H1 (cell line): ENCODE measurements at regions not wholly inside any gene's neighbourhood (a gene's known extent, or its start where the extent isn't known, plus 50 kb on each side); places are given as distances from the start of the nearest gene placed in this dataset.

Source experiments
- CTCF ChIA-PET: fragments of 300-600 bp; sonication (Branson Sonifier 250); formaldehyde crosslinking; loops from one replicate; lab custom pipeline; 2021; ENCODE audit not compliant: partially characterized antibody; lab: Charles Lee
- POLR2A ChIA-PET: fragments of 300-600 bp; sonication (Branson Sonifier 250); formaldehyde crosslinking; loops from one replicate; lab custom pipeline; 2021; ENCODE audit warnings: inconsistent platforms; ENCODE audit not compliant: partially characterized antibody; lab: Charles Lee
- DNase-seq, 2 experiments: peaks; one replicate each; pipeline versions ENCODE4 v3.0.0 to v3.0.0-alpha.2; 2010 to 2022; ENCODE audit warnings: low spot score in 2 of 2, low read depth in 1 of 2, mixed read lengths in 1 of 2
- FAIRE-seq: peaks from 2 replicates; lab custom pipeline; 2011; peaks lifted over from hg19 to GRCh38; lab: Jason Lieb, UNC
- H2AFZ ChIP-seq: 2 replicates; pipeline ENCODE4 v1.8.1; 2012; ENCODE audit warnings: low read length, inconsistent platforms
- H2AK5ac ChIP-seq: 2 replicates; pipeline ENCODE4 v1.6.1; 2013; ENCODE audit warnings: low read depth, low read length
- H2BK120ac ChIP-seq: replicated peaks from 2 replicates; pipeline ENCODE3; 2013; ENCODE audit warnings: low read depth, low read length, inconsistent platforms
- H2BK12ac ChIP-seq: 2 replicates; pipeline ENCODE4 v1.6.1; 2013; ENCODE audit warnings: low read depth, low read length
- H2BK15ac ChIP-seq: 2 replicates; pipeline ENCODE4 v1.6.1; 2013; ENCODE audit warnings: low read length
- H2BK20ac ChIP-seq: 2 replicates; pipeline ENCODE4 v1.6.1; 2013; ENCODE audit warnings: low read length
- H2BK5ac ChIP-seq: 2 replicates; pipeline ENCODE4 v1.6.1; 2013; ENCODE audit warnings: low read depth, low read length
- H3K14ac ChIP-seq: 2 replicates; pipeline ENCODE4 v1.6.1; 2013; ENCODE audit warnings: inconsistent platforms; ENCODE audit not compliant: insufficient read length
- H3K18ac ChIP-seq: 2 replicates; pipeline ENCODE4 v1.6.1; 2013; ENCODE audit warnings: low read length; ENCODE audit errors: extremely low read depth
- H3K23ac ChIP-seq: 2 replicates; pipeline ENCODE4 v1.6.1; 2013; ENCODE audit warnings: inconsistent platforms; ENCODE audit not compliant: insufficient read length
- H3K23me2 ChIP-seq: 2 replicates; pipeline ENCODE4 v1.6.1; 2013; ENCODE audit warnings: low read depth, low read length
- H3K27ac ChIP-seq: 2 replicates; pipeline ENCODE4 v1.6.1; 2011; ENCODE audit warnings: low read depth, low read length, inconsistent platforms
- H3K27me3 ChIP-seq, 4 experiments: replicated peaks in 1 of 4; 1 replicate in 1 of 4; 2 replicates in 3 of 4; pipeline versions ENCODE4 v1.6.1 to v1.8.1; 2011 to 2013; ENCODE audit warnings: low read length in 3 of 4, mild to moderate bottlenecking in 3 of 4, inconsistent platforms in 2 of 4, mixed read lengths in 2 of 4, moderate library complexity in 1 of 4; ENCODE audit not compliant: control insufficient read depth in 3 of 4, insufficient read depth in 3 of 4; ENCODE audit errors: extremely low read depth in 1 of 4
- H3K36me3 ChIP-seq, 4 experiments: 2 replicates each; pipeline versions ENCODE4 v1.6.1 to v1.8.1; 2011 to 2013; ENCODE audit warnings: mild to moderate bottlenecking in 4 of 4, low read length in 3 of 4, moderate library complexity in 2 of 4, control low read depth in 1 of 4, inconsistent platforms in 1 of 4; ENCODE audit not compliant: insufficient read depth in 4 of 4, control insufficient read depth in 2 of 4
- H3K4ac ChIP-seq: replicated peaks from 2 replicates; pipeline ENCODE3; 2013; ENCODE audit warnings: low read length, low read depth, mixed read lengths, inconsistent platforms; ENCODE audit not compliant: insufficient read length
- H3K4me1 ChIP-seq, 4 experiments: replicated peaks in 1 of 4; 1 replicate in 1 of 4; 2 replicates in 3 of 4; pipeline versions ENCODE4 v1.6.1 to v1.8.1; 2011 to 2013; ENCODE audit warnings: low read length in 3 of 4, inconsistent platforms in 2 of 4, mixed read lengths in 1 of 4; ENCODE audit not compliant: insufficient read depth in 4 of 4, control insufficient read depth in 3 of 4
- H3K4me2 ChIP-seq, 2 experiments: 2 replicates each; pipeline versions ENCODE4 v1.6.1 to v1.8.1; 2011 to 2013; ENCODE audit warnings: low read depth in 2 of 2, low read length in 2 of 2, control low read depth in 1 of 2, inconsistent platforms in 1 of 2, mild to moderate bottlenecking in 1 of 2; ENCODE audit not compliant: insufficient read depth in 1 of 2
- H3K4me3 ChIP-seq, 4 experiments: fragments of 200-600, 300-600 bp in 1 of 4; sonication (generic), shearing (Covaris generic), sonication (Bioruptor Twin) in 1 of 4; 2 replicates each; pipeline versions ENCODE4 v1.5.1 to v1.8.1; 2011 to 2016; ENCODE audit warnings: low read length in 4 of 4, low read depth in 3 of 4, control low read depth in 2 of 4, inconsistent platforms in 2 of 4, mild to moderate bottlenecking in 2 of 4, mixed read lengths in 1 of 4, moderate library complexity in 1 of 4; ENCODE audit not compliant: insufficient read depth in 2 of 4; ENCODE audit errors: extremely low read depth in 1 of 4
- H3K56ac ChIP-seq: replicated peaks from 2 replicates; pipeline ENCODE3; 2013; ENCODE audit warnings: low read depth, mild to moderate bottlenecking, mixed read lengths, low read length, inconsistent platforms; ENCODE audit not compliant: insufficient read length
- H3K79me1 ChIP-seq: 2 replicates; pipeline ENCODE4 v1.6.1; 2013; ENCODE audit warnings: low read depth, low read length, control low read depth
- H3K79me2 ChIP-seq, 2 experiments: 2 replicates each; pipeline versions ENCODE4 v1.6.1 to v1.8.1; 2012 to 2013; ENCODE audit warnings: low read length in 2 of 2, mild to moderate bottlenecking in 2 of 2, inconsistent platforms in 1 of 2; ENCODE audit not compliant: insufficient read depth in 2 of 2, control insufficient read depth in 1 of 2
- H3K9ac ChIP-seq, 4 experiments: replicated peaks in 1 of 4; 1 replicate in 1 of 4; 2 replicates in 3 of 4; pipeline versions ENCODE4 v1.6.1 to v1.8.1; 2011 to 2013; ENCODE audit warnings: low read depth in 3 of 4, low read length in 3 of 4, control low read depth in 2 of 4, mild to moderate bottlenecking in 2 of 4, moderate library complexity in 2 of 4, inconsistent platforms in 1 of 4; ENCODE audit errors: extremely low read depth in 1 of 4
- H3K9me3 ChIP-seq, 2 experiments: 2 replicates each; pipeline versions ENCODE4 v1.6.1 to v1.8.1; 2012 to 2013; ENCODE audit warnings: mild to moderate bottlenecking in 2 of 2, moderate library complexity in 2 of 2, control low read depth in 1 of 2, inconsistent platforms in 1 of 2, low read depth in 1 of 2, low read length in 1 of 2, mixed read lengths in 1 of 2; ENCODE audit not compliant: insufficient read depth in 2 of 2
- H4K20me1 ChIP-seq, 2 experiments: replicated peaks in 1 of 2; 2 replicates each; pipeline versions ENCODE3 to v1.8.1; 2011 to 2013; ENCODE audit warnings: inconsistent platforms in 2 of 2, low read length in 2 of 2, mild to moderate bottlenecking in 1 of 2; ENCODE audit not compliant: insufficient read depth in 2 of 2, control insufficient read depth in 1 of 2
- H4K5ac ChIP-seq: 2 replicates; pipeline ENCODE4 v1.6.1; 2013; ENCODE audit warnings: low read length, low read depth, mixed read lengths, inconsistent platforms; ENCODE audit not compliant: insufficient read length
- H4K8ac ChIP-seq: 2 replicates; pipeline ENCODE4 v1.8.0; 2013; ENCODE audit warnings: mild to moderate bottlenecking, moderate library complexity, low read length, inconsistent platforms; ENCODE audit not compliant: insufficient read depth; ENCODE audit errors: extremely low read depth
- H4K91ac ChIP-seq: replicated peaks from 2 replicates; pipeline ENCODE3; 2013; ENCODE audit warnings: low read length, mixed read lengths, inconsistent platforms; ENCODE audit not compliant: insufficient read length
- CHD1 ChIP-seq: IDR thresholded peaks from 2 replicates; pipeline ENCODE4 v1.6.1; 2012; ENCODE audit warnings: low read depth, low read length, improper control_type of control experiment
- CHD2 ChIP-seq: IDR thresholded peaks from 2 replicates; pipeline ENCODE4 v1.6.1; 2012; ENCODE audit warnings: low read length, improper control_type of control experiment
- EP300 ChIP-seq, 2 experiments: IDR thresholded peaks; 1 replicate in 1 of 2; 2 replicates in 1 of 2; pipeline ENCODE4 v1.6.1; 2011 to 2012; ENCODE audit warnings: low read depth in 2 of 2, low read length in 2 of 2, mild to moderate bottlenecking in 2 of 2, borderline replicate concordance in 1 of 2, inconsistent platforms in 1 of 2, moderate library complexity in 1 of 2
- GTF2F1 ChIP-seq: IDR thresholded peaks from 2 replicates; pipeline ENCODE4 v1.6.1; 2012; ENCODE audit warnings: low read depth, low read length, improper control_type of control experiment, borderline replicate concordance
- RBBP5 ChIP-seq: IDR thresholded peaks from 2 replicates; pipeline ENCODE4 v1.7.1; 2012; ENCODE audit warnings: low read depth, mild to moderate bottlenecking, inconsistent platforms, low read length, moderate library complexity, borderline replicate concordance
- SP1 ChIP-seq: IDR thresholded peaks from 2 replicates; pipeline ENCODE4 v1.6.1; 2011; ENCODE audit warnings: low read depth, low read length
- WGBS, 2 experiments: shearing (Covaris generic) in 1 of 2; methylation state at CpG; one replicate each; pipeline versions ENCODE4 v1.1.6 to v1.1.7; 2013 to 2015; ENCODE audit warnings: low lambda C conversion rate in 2 of 2, mixed read lengths in 2 of 2, inconsistent platforms in 1 of 2, low coverage in 1 of 2, missing lambda C conversion rate in 1 of 2; ENCODE audit not compliant: insufficient replicate concordance in 2 of 2, insufficient coverage in 1 of 2, insufficient read length in 1 of 2; ENCODE audit errors: extremely low coverage in 1 of 2, missing lambda C conversion rate in 1 of 2; 5-methylcytosine and 5-hydroxymethylcytosine counted together

DNA sequence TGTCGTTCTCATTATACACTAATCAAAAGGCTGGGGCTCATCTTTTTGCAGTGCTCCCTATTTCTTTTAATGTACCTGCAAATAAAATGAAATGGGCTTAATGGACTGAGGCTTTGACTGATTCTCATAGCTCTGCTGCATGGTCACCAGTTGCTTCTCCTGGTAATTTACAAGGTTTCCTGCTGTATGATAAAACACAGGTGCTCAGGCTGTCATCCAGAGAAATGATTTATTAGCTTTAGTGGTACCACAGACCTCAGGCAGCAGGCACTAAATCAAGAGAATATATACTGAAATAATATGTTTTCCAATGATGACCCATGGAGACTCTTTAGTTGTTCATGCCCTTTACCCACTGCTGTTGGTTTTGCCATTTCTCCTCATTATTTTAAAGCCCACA, 137.7 kb downstream of the C4orf33 start:
- H3K14ac ChIP-seq, result no peak overlapping the region
- POLR2A ChIA-PET, result no interaction called here
- H3K23ac ChIP-seq, result no peak overlapping the region
- H3K79me1 ChIP-seq, result no peaks in the 10 kb centered on the region
- H3K23me2 ChIP-seq, result no peaks in the 10 kb centered on the region
- no peaks in the 10 kb centered on the region for H3K9me3 ChIP-seq
- no peak overlapping the region for H4K91ac ChIP-seq
- no peaks in the 10 kb centered on the region for H3K4me1 ChIP-seq
- H3K56ac ChIP-seq, result no peak overlapping the region
- H3K27me3 ChIP-seq, result no peaks in the 10 kb centered on the region
- H3K27ac ChIP-seq, result no peak overlapping the region
- H2AFZ ChIP-seq, result no peak overlapping the region
- H3K18ac ChIP-seq, result no peak overlapping the region
- no peaks in the 10 kb centered on the region for H3K36me3 ChIP-seq
- no peak overlapping the region for H2BK120ac ChIP-seq
- CTCF ChIA-PET, result no interaction called here
- H2AK5ac ChIP-seq, result no peak overlapping the region
- DNase-seq (no peak), FAIRE-seq (no peak)
- no peaks in the 10 kb centered on the region for H3K79me2 ChIP-seq
- H4K20me1 ChIP-seq, result no peaks in the 10 kb centered on the region
- WGBS, 2 experiments, result 76% methylated on average over 1 of the region's 1 CpG; no CpG with 5 or more reads in 1 of the 2 experiments
- no peak overlapping the region for H4K5ac ChIP-seq
- H3K4ac ChIP-seq, result no peak overlapping the region
- H2BK12ac ChIP-seq, result no peak overlapping the region
- no peak overlapping the region for H2BK5ac ChIP-seq
- H3K9ac ChIP-seq, result no peak overlapping the region
- H3K4me3 ChIP-seq, result no peak overlapping the region
- H2BK15ac ChIP-seq, result no peak overlapping the region
- H4K8ac ChIP-seq, result no peak overlapping the region
- H2BK20ac ChIP-seq, result no peak overlapping the region
- no peak overlapping the region for H3K4me2 ChIP-seq
- TF ChIP-seq RBBP5, result no peak
- no peak for TF ChIP-seq EP300 (IDR thresholded peaks at IDR 0.05; ENCODE audit: borderline replicate concordance in 1 of 2, low read depth in 2 of 2, low read length in 2 of 2)
- TF ChIP-seq GTF2F1, result no peak
- no peak for TF ChIP-seq CHD1
- no peak for TF ChIP-seq SP1
- no peak for TF ChIP-seq CHD2
